CD4-positive, alpha-beta T cell (primary cell): ENCODE measurements at regions not wholly inside any gene's neighbourhood (a gene's known extent, or its start where the extent isn't known, plus 50 kb on each side); places are given as distances from the start of the nearest gene placed in this dataset.

ENCODE experiments used
- ATAC-seq: fragments of 200-7000 bp; cut with Tn5 transposase; one replicate; pipeline ENCODE4 v1.10.0; 2022; ENCODE audit warnings: mild to moderate bottlenecking; ENCODE audit not compliant: poor library complexity
- CTCF ChIA-PET: fragments of 350-600 bp; sonication (Branson Sonifier 250); formaldehyde crosslinking; loops from one replicate; lab custom pipeline; 2021; ENCODE audit warnings: antibody characterized with exemption, inconsistent platforms; lab: Charles Lee
- POLR2A ChIA-PET: fragments of 350-600 bp; sonication (Branson Sonifier 250); formaldehyde crosslinking; loops from one replicate; lab custom pipeline; 2021; ENCODE audit warnings: antibody characterized with exemption, inconsistent platforms; lab: Charles Lee
- DNase-seq, 14 experiments: peaks; one replicate each; pipeline ENCODE4 v3.0.0-alpha.2; 2013 to 2020; ENCODE audit warnings: mixed read lengths in 2 of 14
- H3K27ac ChIP-seq, 2 donors: one replicate each; pipeline versions ENCODE4 v1.5.1 to v1.7.0; 2013; ENCODE audit warnings: low read length in 2 of 2, low read depth in 1 of 2, mild to moderate bottlenecking in 1 of 2
- H3K27me3 ChIP-seq, 2 experiments: 1 replicate in 1 of 2; 2 replicates in 1 of 2; pipeline versions ENCODE4 v1.6.1 to v1.7.0; 2013; ENCODE audit warnings: low read length in 2 of 2, control low read depth in 1 of 2, mild to moderate bottlenecking in 1 of 2, moderate library complexity in 1 of 2; ENCODE audit not compliant: insufficient read depth in 2 of 2, control insufficient read depth in 1 of 2
- H3K36me3 ChIP-seq: one replicate; pipeline ENCODE4 v1.6.1; 2013; ENCODE audit warnings: low read length, control low read depth; ENCODE audit not compliant: insufficient read depth
- H3K4me1 ChIP-seq: one replicate; pipeline ENCODE4 v1.6.1; 2013; ENCODE audit warnings: low read length, control low read depth; ENCODE audit not compliant: insufficient read depth
- H3K4me3 ChIP-seq: one replicate; pipeline ENCODE4 v1.5.1; 2013; ENCODE audit warnings: mild to moderate bottlenecking, low read length, moderate library complexity
- H3K9me3 ChIP-seq, 2 experiments: 1 replicate in 1 of 2; 2 replicates in 1 of 2; pipeline versions ENCODE4 v1.6.1 to v1.7.0; 2013; ENCODE audit warnings: low read length in 2 of 2, mild to moderate bottlenecking in 2 of 2, control low read depth in 1 of 2, moderate library complexity in 1 of 2; ENCODE audit not compliant: control insufficient read depth in 1 of 2, insufficient read depth in 1 of 2
- H3K27ac Mint-ChIP-seq: one replicate; pipeline ENCODE4 v1.8.0; 2020; ENCODE audit warnings: mixed read lengths
- H3K27me3 Mint-ChIP-seq: one replicate; pipeline ENCODE4 v1.8.0; 2021; ENCODE audit warnings: mixed read lengths
- H3K36me3 Mint-ChIP-seq: one replicate; pipeline ENCODE4 v1.8.0; 2021; ENCODE audit warnings: low read depth, mixed read lengths
- H3K4me1 Mint-ChIP-seq: one replicate; pipeline ENCODE4 v1.8.0; 2021; ENCODE audit warnings: low read depth, mixed read lengths
- H3K4me3 Mint-ChIP-seq: one replicate; pipeline ENCODE4 v1.8.0; 2020; ENCODE audit warnings: mild to moderate bottlenecking, mixed read lengths
- H3K9me3 Mint-ChIP-seq: one replicate; pipeline ENCODE4 v1.8.0; 2020; ENCODE audit warnings: mixed read lengths
- CTCF ChIP-seq: fragments of 200-600 bp; IDR thresholded peaks from one replicate; pipeline ENCODE4 v1.8.0; 2022; ENCODE audit warnings: antibody characterized with exemption, mild to moderate bottlenecking
- intact Hi-C, 2 experiments: fragments of 100-400 bp; cut with DNase I in 1 of 2; cut with micrococcal nuclease in 1 of 2; formaldehyde crosslinking; loops; one replicate each; pipeline versions ENCODE4 v1.15.1 to v1.9.0; 2023 to 2025; cut with DNase I, micrococcal nuclease

- H3K36me3 ChIP-seq, result no peaks in the 10 kb centered on the region
- H3K36me3 Mint-ChIP-seq, result no peaks in the 10 kb centered on the region
- H3K4me1 Mint-ChIP-seq, result no peaks in the 10 kb centered on the region
- H3K27ac Mint-ChIP-seq, result no peak overlapping the region
- H3K27me3 ChIP-seq, result no peaks in the 10 kb centered on the region
- DNase-seq (no peak), ATAC-seq (no peak)
- H3K4me3 ChIP-seq, result no peak overlapping the region
- no peaks in the 10 kb centered on the region for H3K4me1 ChIP-seq
- peaks cover 8% of the 10 kb centered on the region for H3K9me3 Mint-ChIP-seq
- intact Hi-C loops, result no loop called here
- H3K27ac ChIP-seq, result no peak overlapping the region
- ChIA-PET CTCF (no interaction called here), POLR2A (no interaction called here)
- H3K9me3 ChIP-seq, result no peaks in the 10 kb centered on the region
- no peaks in the 10 kb centered on the region for H3K27me3 Mint-ChIP-seq
- TF ChIP-seq CTCF, result no peak
- no peak overlapping the region for H3K4me3 Mint-ChIP-seq
Observed at GRCh38 chr5:13448843-13449242, 495.6 kb downstream of the DNAH5 start.

GRCh38 chr5:13439430-13439829 lies 505.1 kb downstream of the DNAH5 start:
- ChIA-PET POLR2A (no interaction called here), CTCF (no interaction called here)
- Mint-ChIP-seq H3K36me3 (no peaks in the 10 kb centered on the region), H3K27me3 (no peaks in the 10 kb centered on the region), H3K4me3 (no peak overlapping the region), H3K27ac (no peak overlapping the region), H3K4me1 (no peaks in the 10 kb centered on the region), H3K9me3 (peaks cover 5% of the 10 kb centered on the region)
- intact Hi-C loops, result no loop called here
- Histone ChIP-seq H3K4me1 (no peaks in the 10 kb centered on the region), H3K4me3 (no peak overlapping the region), H3K27me3 (no peaks in the 10 kb centered on the region), H3K36me3 (no peaks in the 10 kb centered on the region), H3K9me3 (peaks cover 0 to 4% of the 10 kb centered on the region in 2 experiments), H3K27ac (no peak overlapping the region)
- DNase-seq (no peak), ATAC-seq (no peak)
- TF ChIP-seq CTCF, result no peak

- H3K4me1 Mint-ChIP-seq, result no peaks in the 10 kb centered on the region
- ATAC-seq, result no peak
- POLR2A ChIA-PET, result no interaction called here
- Histone ChIP-seq H3K27ac (no peak overlapping the region), H3K4me3 (no peak overlapping the region), H3K9me3 (no peaks in the 10 kb centered on the region), H3K36me3 (no peaks in the 10 kb centered on the region), H3K27me3 (no peaks in the 10 kb centered on the region), H3K4me1 (no peaks in the 10 kb centered on the region)
- TF ChIP-seq CTCF, result no peak
- intact Hi-C loops, result no loop called here
- H3K27me3 Mint-ChIP-seq, result no peaks in the 10 kb centered on the region
- CTCF ChIA-PET, result no interaction called here
- H3K4me3 Mint-ChIP-seq, result no peak overlapping the region
- DNase-seq, result no peak
- no peaks in the 10 kb centered on the region for H3K36me3 Mint-ChIP-seq
- peaks cover 12% of the 10 kb centered on the region for H3K9me3 Mint-ChIP-seq
- no peak overlapping the region for H3K27ac Mint-ChIP-seq
Observed at GRCh38 chr5:13427827-13428557, 516.5 kb downstream of the DNAH5 start.
